ENCODE measurements at regions not wholly inside any gene's neighbourhood (a gene's known extent, or its start where the extent isn't known, plus 50 kb on each side); places are given as distances from the start of the nearest gene placed in this dataset.
"Not testable (repeated sequence)": the region's sequence is repeated elsewhere in the genome, so short reads cannot be mapped to it uniquely, and the experiment has no call there.

DNA sequence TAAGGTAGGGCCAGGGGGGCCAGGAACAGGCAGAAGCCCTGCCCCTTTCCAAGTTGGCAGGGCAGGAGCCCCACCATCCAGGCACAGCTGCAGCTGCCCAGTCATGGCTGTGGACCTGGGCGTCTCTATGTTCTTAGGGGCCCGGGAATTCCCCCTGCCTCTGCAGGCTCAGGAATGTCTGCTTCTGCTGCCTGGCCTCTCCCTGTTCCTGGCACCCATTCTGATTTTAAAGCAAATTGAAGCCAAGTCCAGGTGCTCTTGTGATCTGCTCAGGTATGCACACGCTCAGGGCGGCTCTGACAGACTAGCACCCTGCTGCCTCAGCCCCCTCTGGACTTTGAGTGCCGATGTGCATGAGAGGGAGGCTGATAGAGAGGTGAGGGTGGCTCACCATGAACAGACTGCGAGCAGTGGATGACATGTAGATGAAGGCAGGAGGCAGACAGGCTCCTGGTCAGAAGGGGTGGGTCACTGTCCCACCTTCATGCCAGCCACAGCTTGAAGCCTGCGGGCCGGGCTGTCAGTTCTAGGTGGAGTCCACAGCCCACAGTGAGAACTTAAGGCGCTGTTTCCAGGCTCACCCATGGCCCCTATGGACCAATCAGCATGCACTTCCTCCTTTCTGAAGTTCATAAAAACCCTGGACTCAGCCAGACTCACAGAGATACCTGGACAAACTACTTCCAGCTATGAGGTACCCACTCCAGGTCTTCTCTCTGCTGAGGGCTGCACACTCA lies 747.8 kb upstream of the GBE1 start:
- no peak for DNase-seq (ENCODE audit: low spot score)

- DNase-seq (ENCODE audit: low spot score) = no peak
These were observed 744.8 kb upstream of the GBE1 start for GRCh38 chr3:82506204-82506603.

- no peak for DNase-seq (ENCODE audit: low spot score)
These were observed 743.8 kb upstream of the GBE1 start for GRCh38 chr3:82505079-82505756.

GRCh38 chr3:82498186-82498585 lies 736.7 kb upstream of the GBE1 start:
- no peak for DNase-seq (ENCODE audit: low spot score)

GRCh38 chr3:82496890-82497560 lies 735.6 kb upstream of the GBE1 start:
- no peak for DNase-seq (ENCODE audit: low spot score)

DNA sequence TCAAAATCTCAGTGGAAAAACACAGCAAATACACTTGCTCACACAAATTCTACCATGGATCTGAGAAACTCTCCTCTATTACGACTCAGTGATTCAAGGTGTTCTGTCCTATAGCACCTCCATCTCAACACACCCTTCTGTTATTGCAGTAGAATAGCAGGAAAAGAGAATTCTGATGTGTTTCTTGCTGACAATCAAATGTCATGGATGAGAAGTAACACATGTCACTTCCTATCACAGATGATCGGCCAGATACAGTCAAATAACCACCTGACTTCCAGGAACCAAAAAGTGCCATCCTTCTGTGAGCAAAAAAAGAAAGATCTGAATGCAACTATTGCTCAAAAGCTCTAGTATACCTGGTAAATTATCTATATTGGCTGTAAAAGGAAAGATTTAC lies 734.2 kb upstream of the GBE1 start:
- DNase-seq (ENCODE audit: low spot score) = no peak

DNA sequence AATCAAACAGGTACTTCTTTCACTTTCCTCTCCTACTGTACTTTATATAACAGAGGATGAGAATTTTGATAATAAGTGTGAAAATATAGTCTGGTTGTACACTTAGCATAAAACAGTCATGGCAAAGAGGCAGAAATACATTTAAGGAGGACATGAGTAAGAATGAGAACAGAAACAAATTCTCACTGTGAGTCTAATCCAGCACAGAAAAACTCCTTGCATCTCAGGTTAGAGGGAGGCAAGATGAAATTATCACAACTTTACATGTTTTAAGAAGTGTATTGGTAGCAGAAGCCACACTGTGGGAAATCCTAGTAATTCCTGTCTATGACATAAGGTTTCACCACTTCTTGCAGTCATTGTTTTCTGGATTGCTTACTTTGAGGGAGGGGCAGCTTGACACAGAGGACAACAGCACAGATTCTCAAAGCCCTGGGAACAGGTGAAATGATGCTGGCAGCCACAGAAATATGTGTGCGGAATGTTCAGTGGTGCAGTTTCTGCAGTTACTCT lies 733.6 kb upstream of the GBE1 start:
- DNase-seq (ENCODE audit: low spot score) = no peak

- no peak for DNase-seq (ENCODE audit: low spot score)
These were observed 732.4 kb upstream of the GBE1 start for GRCh38 chr3:82493858-82494257.

DNA sequence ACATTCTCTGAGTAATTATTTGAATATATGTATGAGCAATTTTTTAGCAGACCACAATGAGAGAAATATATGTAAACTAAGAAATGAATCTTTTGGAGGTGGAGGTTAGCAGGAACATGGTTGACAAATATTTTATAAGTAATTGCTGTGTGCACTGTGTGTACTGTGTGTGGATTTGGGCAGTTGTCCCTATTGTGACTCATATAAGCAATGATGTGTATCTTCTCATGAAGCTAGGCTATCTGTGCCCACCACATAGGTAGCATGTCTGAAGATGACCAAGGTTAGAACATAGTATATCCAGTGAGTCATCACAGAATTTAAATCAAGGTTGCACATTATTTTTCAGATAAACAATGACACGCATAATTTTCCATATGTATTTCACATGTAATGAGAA lies 713.9 kb upstream of the GBE1 start:
- DNase-seq (ENCODE audit: low spot score) = no peak

DNA sequence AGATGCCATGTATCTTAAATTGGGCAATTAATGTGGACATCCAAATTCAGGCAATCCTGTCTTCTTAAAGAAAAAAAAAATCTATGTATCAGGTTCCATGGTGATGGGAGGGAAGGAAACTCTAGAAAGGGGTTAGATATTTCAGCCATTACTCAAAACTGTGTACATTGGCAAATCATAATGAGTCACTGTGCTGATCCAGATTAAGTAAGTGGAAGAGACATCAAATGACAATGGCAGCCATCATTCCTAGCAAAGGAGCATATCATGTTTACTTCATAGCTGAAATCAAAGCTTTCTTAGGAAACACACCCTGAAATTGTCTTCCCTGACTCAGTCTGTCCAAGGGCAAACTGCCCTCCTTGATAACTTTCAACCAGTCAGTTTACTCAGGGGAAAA lies 713.3 kb upstream of the GBE1 start:
- DNase-seq (ENCODE audit: low spot score) = no peak

- DNase-seq (ENCODE audit: low spot score) = no peak
These were observed 712.6 kb upstream of the GBE1 start for GRCh38 chr3:82473864-82474541.

- DNase-seq (ENCODE audit: low spot score) = no peak
These were observed 705.6 kb upstream of the GBE1 start for GRCh38 chr3:82467051-82467450.

DNA sequence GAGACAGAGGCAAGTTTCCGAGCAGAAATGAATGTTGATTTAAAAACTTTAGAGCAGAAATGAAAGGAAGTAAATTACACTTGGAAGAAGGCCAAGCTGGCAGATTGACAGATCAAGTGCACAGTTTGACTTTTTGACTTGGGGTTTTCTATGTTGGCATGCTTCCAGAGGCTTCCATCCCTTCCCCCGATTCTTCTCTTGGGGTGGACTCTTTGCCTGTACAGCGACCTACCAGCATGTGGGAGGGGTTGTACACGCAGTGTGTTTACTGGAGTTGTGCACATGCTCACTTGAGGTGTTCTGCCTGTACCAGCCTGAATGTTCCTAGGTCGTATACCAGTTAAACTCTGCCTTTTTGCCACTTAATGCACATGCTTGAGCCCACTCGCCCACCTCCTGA lies 701.5 kb upstream of the GBE1 start:
- DNase-seq (ENCODE audit: low spot score) = no peak

- no peak for DNase-seq (ENCODE audit: low spot score)
These were observed 699.8 kb upstream of the GBE1 start for GRCh38 chr3:82461049-82461889.

- no peak for DNase-seq (ENCODE audit: low spot score)
These were observed 686.9 kb upstream of the GBE1 start for GRCh38 chr3:82448320-82448719.

DNA sequence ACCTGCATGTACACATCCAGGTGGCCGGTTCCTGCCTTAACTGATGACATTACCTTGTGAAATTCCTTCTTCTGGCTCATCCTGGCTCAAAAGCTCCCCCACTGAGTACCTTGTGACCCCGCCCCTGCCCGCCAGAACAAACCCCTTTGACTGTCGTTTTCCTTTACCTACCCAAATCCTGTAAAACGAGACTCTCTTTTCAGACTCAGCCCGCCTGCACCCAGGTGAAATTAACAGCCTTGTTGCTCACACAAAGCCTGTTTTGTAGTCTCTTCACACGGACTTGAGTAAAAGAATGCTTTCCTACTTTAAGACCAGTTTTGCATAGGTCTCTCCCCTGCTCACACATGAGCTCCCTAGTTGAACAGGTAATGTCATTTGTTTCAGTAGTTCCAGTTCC lies 667.4 kb upstream of the GBE1 start:
- not testable (repeated sequence) for DNase-seq (ENCODE audit: low spot score)

DNA sequence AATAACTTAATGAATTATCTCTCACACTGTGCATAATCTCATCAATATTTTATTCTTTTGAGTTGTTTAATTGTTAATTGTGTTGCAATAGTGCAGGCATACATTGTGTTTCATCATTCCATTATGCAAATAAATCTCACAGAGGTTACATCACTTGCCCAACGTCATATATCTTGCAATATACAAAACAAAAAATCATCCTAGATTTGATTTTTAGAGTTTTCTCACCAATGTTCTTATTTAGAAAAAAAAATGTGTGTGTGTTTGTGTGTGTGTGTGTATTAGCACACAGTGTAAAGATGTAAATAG lies 662.5 kb upstream of the GBE1 start:
- no peak for DNase-seq (ENCODE audit: low spot score)

GRCh38 chr3:82423268-82424030 lies 662.0 kb upstream of the GBE1 start:
- no peak for DNase-seq (ENCODE audit: low spot score)

DNA sequence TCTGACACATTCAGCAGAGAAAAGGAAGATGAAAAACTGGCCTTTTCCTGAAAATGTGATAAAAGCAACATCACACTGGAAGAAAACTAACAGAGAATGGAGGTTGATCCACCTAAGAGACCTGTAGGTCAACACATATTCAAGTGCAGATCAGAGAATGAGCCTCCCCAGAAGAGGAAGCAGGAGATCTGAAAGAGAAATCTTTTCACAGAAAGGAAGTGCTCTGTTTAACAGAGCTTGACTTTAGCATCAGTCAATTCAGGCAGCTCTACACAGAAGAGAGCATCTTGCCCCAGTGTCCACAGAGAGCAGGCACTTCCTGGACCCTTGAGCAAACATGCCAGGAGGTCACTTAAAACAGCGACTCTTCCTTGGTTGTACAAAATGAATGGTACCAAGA lies 655.4 kb upstream of the GBE1 start:
- no peak for DNase-seq (ENCODE audit: low spot score)

GRCh38 chr3:82416349-82416748 lies 654.9 kb upstream of the GBE1 start:
- no peak for DNase-seq (ENCODE audit: low spot score)

DNA sequence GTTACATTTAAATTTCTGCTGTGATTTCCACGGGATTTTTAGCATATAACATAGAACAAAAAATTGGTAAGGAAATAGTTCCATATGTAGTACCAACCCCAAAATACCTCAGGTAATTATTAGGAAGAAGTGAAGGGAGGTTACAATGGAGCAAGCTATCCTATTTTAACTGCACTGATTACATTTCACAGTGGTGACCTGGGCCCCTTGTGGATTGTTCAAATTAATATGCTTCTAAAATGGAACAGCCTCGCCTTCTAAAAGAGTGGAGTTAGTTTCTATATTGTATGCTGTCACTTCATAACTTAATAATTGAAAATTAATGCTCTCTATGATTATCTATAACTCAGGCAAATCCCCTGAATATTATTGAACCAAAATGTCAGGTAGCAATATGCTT lies 651.7 kb upstream of the GBE1 start:
- DNase-seq (ENCODE audit: low spot score) = no peak

Measured in kidney capillary endothelial cell (primary cell).